Large intestine (tissue), 3 donors: ENCODE measurements at regions not wholly inside any gene's neighbourhood (a gene's known extent, or its start where the extent isn't known, plus 50 kb on each side); places are given as distances from the start of the nearest gene placed in this dataset.

Source experiments
- DNase-seq, 2 donors: peaks; one replicate each; pipeline versions ENCODE4 v3.0.0 to v3.0.0-alpha.2; 2013
- H3K27ac ChIP-seq: one replicate; pipeline ENCODE4 v1.5.1; 2013; ENCODE audit warnings: low read length
- H3K27me3 ChIP-seq: 2 replicates; pipeline ENCODE4 v1.6.1; 2013; ENCODE audit warnings: low read length; ENCODE audit not compliant: control insufficient read depth, insufficient read depth
- H3K36me3 ChIP-seq: 2 replicates; pipeline ENCODE4 v1.6.1; 2013; ENCODE audit warnings: low read length; ENCODE audit not compliant: control insufficient read depth, insufficient read depth
- H3K4me1 ChIP-seq: one replicate; pipeline ENCODE4 v1.6.1; 2013; ENCODE audit warnings: low read length; ENCODE audit not compliant: control insufficient read depth, insufficient read depth
- H3K4me3 ChIP-seq: one replicate; pipeline ENCODE4 v1.5.1; 2013; ENCODE audit warnings: low read length
- H3K9me3 ChIP-seq: one replicate; pipeline ENCODE4 v1.6.1; 2013; ENCODE audit warnings: mild to moderate bottlenecking, low read depth, low read length, moderate library complexity; ENCODE audit not compliant: control insufficient read depth
- WGBS: methylation state at CpG from one replicate; pipeline ENCODE4 v1.1.5; 2013; ENCODE audit warnings: low lambda C conversion rate; ENCODE audit not compliant: insufficient coverage; 5-methylcytosine and 5-hydroxymethylcytosine counted together

GRCh38 chr5:24849210-24849609, 204.4 kb upstream of the CDH10 start:
- Histone ChIP-seq H3K36me3 (no peaks in the 10 kb centered on the region), H3K9me3 (no peaks in the 10 kb centered on the region), H3K27me3 (no peaks in the 10 kb centered on the region), H3K4me3 (no peak overlapping the region), H3K27ac (no peak overlapping the region), H3K4me1 (no peaks in the 10 kb centered on the region)
- WGBS, result no CpG with 5 or more reads among the region's 1 CpG
- no peak for DNase-seq

GRCh38 chr5:24831989-24832388, 187.2 kb upstream of the CDH10 start:
- WGBS, result no CpG with 5 or more reads among the region's 5 CpGs
- DNase-seq, result no peak
- no peaks in the 10 kb centered on the region for H3K27me3 ChIP-seq

GRCh38 chr5:24823625-24824024, 178.8 kb upstream of the CDH10 start:
- Histone ChIP-seq H3K36me3 (no peaks in the 10 kb centered on the region), H3K4me1 (no peaks in the 10 kb centered on the region), H3K27ac (no peak overlapping the region), H3K27me3 (no peaks in the 10 kb centered on the region), H3K9me3 (no peaks in the 10 kb centered on the region), H3K4me3 (no peak overlapping the region)
- DNase-seq, result no peak
- WGBS, result no CpG with 5 or more reads among the region's 1 CpG

More at GRCh38 chr5:24831989-24832388, 187.2 kb upstream of the CDH10 start:
- Histone ChIP-seq H3K4me1 (no peaks in the 10 kb centered on the region), H3K4me3 (no peak overlapping the region), H3K27ac (no peak overlapping the region), H3K36me3 (no peaks in the 10 kb centered on the region), H3K9me3 (no peaks in the 10 kb centered on the region)

- Histone ChIP-seq H3K27ac (no peak overlapping the region), H3K9me3 (no peaks in the 10 kb centered on the region), H3K4me3 (no peak overlapping the region), H3K36me3 (no peaks in the 10 kb centered on the region), H3K4me1 (no peaks in the 10 kb centered on the region), H3K27me3 (no peaks in the 10 kb centered on the region)
- no CpG with 5 or more reads among the region's 2 CpGs for WGBS
- DNase-seq, result no peak
Measured at GRCh38 chr5:24819841-24820240, 175.1 kb upstream of the CDH10 start.

GRCh38 chr5:24817966-24818365, 173.2 kb upstream of the CDH10 start:
- DNase-seq, result no peak
- 100% methylated on average over 1 of the region's 3 CpGs for WGBS
- Histone ChIP-seq H3K4me1 (no peaks in the 10 kb centered on the region), H3K27me3 (no peaks in the 10 kb centered on the region), H3K27ac (no peak overlapping the region), H3K4me3 (no peak overlapping the region), H3K36me3 (no peaks in the 10 kb centered on the region), H3K9me3 (no peaks in the 10 kb centered on the region)

GRCh38 chr5:24816206-24816605, 171.4 kb upstream of the CDH10 start:
- Histone ChIP-seq H3K36me3 (no peaks in the 10 kb centered on the region), H3K4me3 (no peak overlapping the region), H3K27ac (no peak overlapping the region), H3K9me3 (no peaks in the 10 kb centered on the region), H3K4me1 (no peaks in the 10 kb centered on the region), H3K27me3 (no peaks in the 10 kb centered on the region)
- WGBS, result 83% methylated on average over 2 of the region's 5 CpGs
- no peak for DNase-seq

GRCh38 chr5:24805230-24805629, 160.5 kb upstream of the CDH10 start:
- Histone ChIP-seq H3K4me3 (no peak overlapping the region), H3K27me3 (no peaks in the 10 kb centered on the region), H3K36me3 (no peaks in the 10 kb centered on the region), H3K27ac (no peak overlapping the region), H3K4me1 (no peaks in the 10 kb centered on the region), H3K9me3 (no peaks in the 10 kb centered on the region)
- DNase-seq, result no peak

- Histone ChIP-seq H3K36me3 (no peaks in the 10 kb centered on the region), H3K4me3 (no peak overlapping the region), H3K27ac (no peak overlapping the region), H3K27me3 (no peaks in the 10 kb centered on the region), H3K9me3 (no peaks in the 10 kb centered on the region), H3K4me1 (no peaks in the 10 kb centered on the region)
- WGBS, result no CpG with 5 or more reads among the region's 3 CpGs
- no peak for DNase-seq
Measured at GRCh38 chr5:24804221-24804681, 159.5 kb upstream of the CDH10 start.

- H3K9me3 ChIP-seq, result no peaks in the 10 kb centered on the region
- no peak overlapping the region for H3K27ac ChIP-seq
- no peaks in the 10 kb centered on the region for H3K27me3 ChIP-seq
- no peaks in the 10 kb centered on the region for H3K36me3 ChIP-seq
- 70% methylated on average over 2 of the region's 4 CpGs for WGBS
- no peak overlapping the region for H3K4me3 ChIP-seq
- no peaks in the 10 kb centered on the region for H3K4me1 ChIP-seq
- DNase-seq, result no peak
Measured at GRCh38 chr5:24791326-24791725, 146.5 kb upstream of the CDH10 start.

GRCh38 chr5:24789611-24790351, 145.0 kb upstream of the CDH10 start:
- no peaks in the 10 kb centered on the region for H3K27me3 ChIP-seq
- H3K4me3 ChIP-seq, result no peak overlapping the region
- H3K27ac ChIP-seq, result no peak overlapping the region
- no peak for DNase-seq
- no peaks in the 10 kb centered on the region for H3K36me3 ChIP-seq
- H3K4me1 ChIP-seq, result no peaks in the 10 kb centered on the region
- H3K9me3 ChIP-seq, result no peaks in the 10 kb centered on the region
- 79% methylated on average over 3 of the region's 4 CpGs for WGBS

- Histone ChIP-seq H3K27ac (no peak overlapping the region), H3K4me3 (no peak overlapping the region), H3K4me1 (no peaks in the 10 kb centered on the region), H3K36me3 (no peaks in the 10 kb centered on the region), H3K9me3 (no peaks in the 10 kb centered on the region), H3K27me3 (no peaks in the 10 kb centered on the region)
- no peak for DNase-seq
- WGBS, result 79% methylated on average over 2 of the region's 2 CpGs
Measured at GRCh38 chr5:24788829-24789514, 144.2 kb upstream of the CDH10 start.
